ENCODE measurements at regions not wholly inside any gene's neighbourhood (a gene's known extent, or its start where the extent isn't known, plus 50 kb on each side); places are given as distances from the start of the nearest gene placed in this dataset.
A peak's percentile ranks its signal among the peaks of the same experiment; 100 is the strongest.

GRCh38 chr9:106283769-106284168, 579.2 kb upstream of the ZNF462 start:
- no peak for DNase-seq

DNA sequence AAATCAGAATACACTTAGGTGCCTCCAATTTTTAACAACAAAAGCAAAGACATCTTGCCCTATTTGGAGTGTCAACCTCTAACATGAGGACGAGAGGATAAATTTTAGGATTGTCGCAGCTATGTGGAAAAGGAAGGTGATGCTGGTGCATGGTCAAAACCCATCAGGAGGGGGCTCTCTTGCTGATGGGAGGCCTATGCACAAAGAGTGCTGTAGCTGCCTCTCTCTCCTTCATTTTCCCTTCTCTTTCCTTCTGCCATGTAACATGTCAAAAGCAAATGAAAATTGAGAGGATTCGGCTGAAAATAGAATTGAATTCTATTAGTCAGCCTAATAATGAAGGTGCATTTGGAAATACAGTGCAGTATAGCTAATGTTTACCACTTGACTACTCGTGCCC, 578.7 kb upstream of the ZNF462 start:
- no peak for DNase-seq

DNA sequence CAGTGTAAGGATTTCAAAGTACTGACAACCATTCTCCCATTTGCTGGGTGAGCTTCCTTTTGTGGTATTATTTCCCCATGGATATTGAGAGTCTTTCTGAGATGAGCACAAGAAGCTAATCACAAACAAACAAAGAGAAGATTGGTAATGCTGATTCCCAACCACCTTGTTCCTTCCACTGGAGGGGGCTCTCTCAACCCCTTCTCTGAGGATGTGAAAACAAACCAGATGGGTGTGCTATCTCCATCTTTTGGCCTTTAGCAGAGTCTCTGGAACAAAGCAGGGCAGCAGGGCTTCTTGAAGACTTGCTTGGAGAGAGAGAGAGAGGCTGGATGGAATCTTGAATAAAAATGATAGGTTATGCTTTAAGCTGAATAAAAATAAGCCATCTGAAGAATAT, 576.7 kb upstream of the ZNF462 start:
- no peak for DNase-seq

DNA sequence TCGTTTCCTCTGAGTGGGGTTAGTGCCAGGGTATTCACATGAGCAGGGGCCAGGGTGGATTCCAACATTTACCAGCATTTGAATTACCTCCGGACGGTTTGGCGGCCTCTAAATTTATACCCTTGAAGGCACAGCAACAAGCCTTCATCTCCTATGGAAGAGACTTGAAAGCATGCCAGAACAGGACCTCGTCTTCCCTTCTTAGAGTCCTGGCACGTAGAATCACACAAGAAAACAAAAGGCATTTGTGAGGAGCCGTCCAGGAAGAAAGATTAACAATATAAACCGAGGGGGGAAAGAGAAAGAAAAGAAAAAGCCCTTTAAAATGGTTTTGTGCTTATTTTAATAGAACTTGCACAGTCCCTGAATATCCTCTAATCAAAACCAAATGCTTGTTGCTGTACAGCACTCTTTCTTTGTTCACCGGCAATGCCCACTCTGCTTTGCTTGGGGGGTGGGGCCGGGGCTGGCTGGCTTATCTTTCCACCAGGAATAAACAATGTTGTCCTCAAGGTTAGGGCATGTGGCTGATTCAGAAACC, 575.8 kb upstream of the ZNF462 start:
- DNase-seq: no peak

- DNase-seq: no peak
Observed at GRCh38 chr9:106287731-106288130, 575.2 kb upstream of the ZNF462 start.

GRCh38 chr9:106288689-106289088, 574.3 kb upstream of the ZNF462 start:
- no peak for DNase-seq

DNA sequence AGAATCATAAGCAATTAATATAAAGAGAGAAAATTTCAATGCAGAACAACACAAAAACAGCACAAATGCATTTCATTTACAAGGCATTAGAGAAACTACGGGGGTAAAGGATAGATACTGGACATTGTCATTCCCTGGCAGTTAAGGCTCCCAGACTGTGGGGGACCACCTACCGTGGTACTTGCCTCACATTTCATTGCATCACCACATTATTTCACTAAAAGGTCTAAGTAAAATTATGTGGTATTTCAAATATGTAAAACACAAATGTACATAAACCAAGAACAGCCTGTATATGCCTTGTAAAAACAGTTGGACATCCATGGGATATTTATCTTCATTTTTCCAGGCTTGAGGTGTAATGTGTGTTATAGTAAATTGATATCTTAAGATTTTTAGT, 571.2 kb upstream of the ZNF462 start:
- DNase-seq: no peak

DNA sequence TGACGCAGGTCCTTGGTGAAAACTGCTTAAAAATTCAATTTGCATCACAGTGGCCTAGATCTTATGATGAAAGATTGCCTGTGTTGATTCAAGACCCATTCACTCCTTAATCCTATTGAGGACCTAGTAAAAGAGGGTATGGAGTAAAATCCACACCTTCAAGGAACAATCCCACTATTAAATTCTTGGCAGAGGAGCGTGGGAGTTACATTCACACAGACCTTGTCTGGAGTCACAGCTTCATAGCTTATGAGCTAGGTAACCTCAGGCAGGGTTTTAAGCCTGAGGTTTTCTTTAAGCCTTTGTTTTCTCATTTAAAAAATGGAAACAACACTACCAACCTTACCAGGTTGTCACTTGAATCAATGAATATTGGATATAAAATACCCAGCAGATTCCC, 566.5 kb upstream of the ZNF462 start:
- no peak for DNase-seq

- no peak for DNase-seq
Observed at GRCh38 chr9:106298997-106299396, 564.0 kb upstream of the ZNF462 start.

DNA sequence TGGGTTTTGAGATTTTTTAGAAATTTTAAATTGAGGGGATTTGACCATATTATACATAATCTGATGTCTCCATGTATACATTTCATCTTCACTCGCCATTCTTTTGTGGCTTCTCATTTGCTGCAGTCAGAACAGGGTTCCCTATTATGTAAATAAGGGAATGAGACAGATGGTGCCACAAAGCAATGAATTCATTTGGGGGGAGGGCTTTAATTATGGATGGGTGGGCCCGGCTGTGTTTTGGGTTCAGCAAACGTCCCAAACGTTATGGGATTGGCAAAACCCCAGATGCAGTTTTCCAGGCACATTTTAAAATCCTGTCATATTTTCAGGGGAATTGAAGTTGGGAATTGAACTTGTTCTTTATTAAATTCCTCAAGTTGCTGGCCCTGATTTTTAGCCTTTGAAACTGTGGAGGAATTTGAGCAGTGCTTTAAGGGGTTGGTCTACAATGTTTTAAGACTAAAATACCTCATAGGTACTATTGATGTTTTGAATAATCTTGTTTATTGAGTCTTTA, 558.5 kb upstream of the ZNF462 start:
- DNase-seq: no peak

DNA sequence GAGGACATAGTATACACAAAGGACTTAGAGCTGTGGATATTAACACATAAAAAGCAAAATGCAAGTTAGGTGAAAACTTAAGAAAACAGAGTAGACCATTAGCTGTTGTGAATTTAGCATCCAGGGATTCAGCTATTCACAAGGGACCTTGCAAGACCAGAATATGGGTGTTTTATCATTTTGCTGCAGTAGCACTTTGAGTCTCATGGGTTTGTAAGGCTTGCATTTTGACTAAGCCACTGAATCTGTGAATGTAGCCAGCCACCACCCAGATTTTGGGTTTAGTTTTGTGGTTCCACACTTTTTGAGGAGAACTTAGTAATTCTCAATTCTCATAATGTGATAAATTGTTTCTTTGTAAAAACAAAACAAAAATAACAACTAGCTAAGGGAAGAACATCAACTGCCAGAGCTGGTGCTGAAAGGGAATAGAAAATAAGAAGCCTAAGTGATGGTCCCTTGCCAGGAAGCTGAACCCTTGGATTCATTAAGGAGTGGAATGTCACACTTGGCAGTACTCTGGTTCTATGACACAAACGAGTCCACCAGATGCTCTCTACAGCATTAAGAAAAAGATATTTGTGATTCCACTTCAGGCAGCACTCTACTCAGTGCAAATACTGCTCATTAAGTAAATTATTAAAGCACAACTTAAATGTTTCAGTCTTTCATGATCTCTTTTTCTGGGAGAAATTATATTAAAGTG, 557.4 kb upstream of the ZNF462 start:
- DNase-seq: peak in 1 of 5 experiments; percentile 1

- DNase-seq: no peak
Observed at GRCh38 chr9:106307670-106308069, 555.3 kb upstream of the ZNF462 start.

DNA sequence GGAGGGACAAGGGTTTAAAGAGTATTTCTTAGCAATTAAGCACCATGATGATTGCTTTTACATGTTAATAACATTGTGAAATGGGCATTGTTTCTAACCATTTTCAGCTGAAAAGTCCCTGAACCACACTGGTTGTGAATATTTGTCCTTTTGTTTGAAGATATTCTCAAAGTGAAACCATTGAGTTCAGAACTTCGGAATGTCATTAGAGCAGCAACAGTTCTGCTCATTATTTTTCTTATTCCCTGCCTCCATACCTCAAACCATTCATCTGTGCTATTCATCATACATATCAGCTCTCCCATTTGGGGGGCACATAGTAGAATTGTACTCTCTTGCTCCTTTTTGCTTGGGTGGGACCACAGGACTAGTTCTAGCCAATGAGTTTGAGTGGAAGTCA, 553.0 kb upstream of the ZNF462 start:
- DNase-seq: no peak

DNA sequence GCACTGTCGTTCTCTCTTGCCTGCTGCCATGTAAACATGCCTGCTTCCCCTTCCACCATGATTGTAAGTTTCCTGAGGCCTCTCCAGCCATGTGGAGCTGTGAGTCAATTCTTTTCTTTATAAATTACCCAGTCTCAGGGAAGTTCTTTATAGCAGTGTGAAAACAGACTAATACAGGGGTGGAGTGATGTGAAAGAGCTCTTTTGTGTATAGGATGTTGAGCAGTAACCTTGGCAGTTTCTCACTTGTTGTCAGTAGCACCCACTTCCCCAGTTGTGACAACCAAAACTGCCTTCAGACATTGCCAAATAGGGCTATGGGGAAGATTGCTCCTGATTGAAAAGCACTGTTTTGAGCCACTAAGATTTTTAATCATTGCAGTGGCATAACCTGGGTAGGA, 552.2 kb upstream of the ZNF462 start:
- no peak for DNase-seq

DNA sequence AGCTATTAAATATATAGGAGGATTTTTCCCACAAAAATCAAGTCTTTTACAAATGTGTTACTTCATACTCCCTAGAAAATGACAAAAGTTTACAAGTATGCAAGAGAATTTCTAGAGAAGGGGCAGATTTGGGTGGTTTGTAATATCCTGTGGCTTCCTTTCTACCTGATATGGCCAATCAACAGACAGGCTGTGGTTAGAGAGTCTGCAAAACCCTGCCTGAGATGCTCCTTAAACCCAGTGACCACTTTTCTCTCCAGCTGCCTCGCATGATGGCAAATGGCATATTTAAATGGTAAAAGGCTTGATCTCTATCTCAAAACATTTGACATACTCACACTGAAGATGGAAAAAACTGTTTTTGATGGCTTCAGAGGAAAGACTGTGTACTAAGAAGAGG, 550.1 kb upstream of the ZNF462 start:
- no peak for DNase-seq

DNA sequence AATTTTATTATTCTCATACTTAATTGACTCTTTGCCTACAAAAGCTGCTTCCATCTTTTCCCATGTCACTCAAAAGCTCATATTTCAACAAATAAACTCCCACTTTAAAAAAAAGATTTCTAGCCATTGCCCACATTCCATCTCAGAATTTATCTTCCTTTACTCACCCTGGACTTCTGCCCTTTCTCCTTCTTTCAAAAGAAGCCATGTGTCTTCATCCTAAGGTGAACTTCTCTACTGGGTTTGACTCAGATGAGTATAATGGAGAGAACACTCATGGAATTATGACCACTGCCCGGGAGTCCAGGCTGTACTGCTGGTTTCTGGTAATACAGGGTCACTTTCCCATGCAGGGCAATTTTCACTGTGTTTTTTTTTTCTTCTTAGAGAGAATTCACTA, 548.5 kb upstream of the ZNF462 start:
- no peak for DNase-seq

DNA sequence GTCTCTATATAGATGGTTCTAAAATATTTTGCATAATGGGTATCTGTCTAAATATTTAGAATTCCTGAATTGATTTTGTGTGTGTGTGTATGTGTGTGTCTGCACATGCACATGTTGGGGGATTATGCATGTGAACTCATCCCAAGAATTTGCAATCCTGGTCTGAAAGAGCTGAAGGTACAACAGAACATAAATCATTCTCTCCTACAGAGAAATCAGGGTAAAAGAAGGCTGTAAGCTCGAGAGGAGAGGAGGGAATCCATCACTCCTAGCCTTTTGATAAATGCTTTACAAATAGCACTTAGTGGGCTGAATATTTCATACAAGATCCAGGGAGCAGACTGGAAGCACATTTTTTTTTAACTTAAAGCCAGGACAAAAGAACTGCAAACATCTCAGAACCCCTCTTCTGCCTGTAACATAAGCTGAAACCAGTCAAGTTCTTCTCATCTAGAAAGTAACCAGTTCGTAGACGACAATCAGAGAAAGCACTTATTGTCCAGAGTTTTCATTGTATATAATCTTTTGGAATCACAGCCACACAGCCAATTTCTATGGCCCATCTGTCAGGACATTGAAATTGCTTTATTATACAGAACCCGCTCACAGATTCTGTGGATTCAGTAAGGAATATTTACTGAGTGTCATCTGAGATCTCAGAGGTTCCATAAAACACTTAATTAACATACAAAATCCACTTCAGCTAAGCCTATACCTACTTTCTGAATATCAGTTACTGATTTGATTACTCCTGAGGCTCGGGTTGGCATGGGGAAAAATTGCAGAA, 541.4 kb upstream of the ZNF462 start:
- no peak for DNase-seq

DNA sequence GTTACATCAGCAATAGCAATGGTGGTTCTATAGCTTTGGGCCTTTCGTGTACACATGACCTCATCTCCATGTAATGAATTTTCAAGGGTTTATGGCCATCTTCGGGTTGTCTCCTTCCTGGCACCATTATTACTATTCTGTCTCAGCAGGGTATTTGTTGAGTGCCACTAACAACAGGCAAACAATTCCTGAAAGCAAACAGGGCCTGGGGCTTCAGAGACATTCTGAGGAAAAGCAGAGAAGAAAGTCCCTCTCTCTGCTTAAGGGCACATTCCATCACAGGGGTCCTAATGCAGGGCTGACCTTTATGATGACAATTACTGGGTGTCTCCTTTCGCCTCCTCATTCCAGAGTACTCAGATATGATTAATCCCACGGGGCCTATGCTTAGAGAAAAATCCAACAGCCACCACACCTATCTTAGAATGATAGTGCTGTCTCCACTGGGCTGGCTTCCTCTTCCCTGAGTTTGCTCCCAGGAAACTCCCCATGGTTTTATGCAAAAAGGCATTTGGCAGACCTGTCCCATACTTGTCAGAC, 540.2 kb upstream of the ZNF462 start:
- DNase-seq: no peak

GRCh38 chr9:106324053-106324585, 538.8 kb upstream of the ZNF462 start:
- DNase-seq: no peak

GRCh38 chr9:106324591-106325280, 538.2 kb upstream of the ZNF462 start:
- no peak for DNase-seq

GRCh38 chr9:106326493-106326892, 536.5 kb upstream of the ZNF462 start:
- DNase-seq: no peak

- DNase-seq: no peak
Observed at GRCh38 chr9:106333481-106333880, 529.5 kb upstream of the ZNF462 start.

GRCh38 chr9:106334081-106334480, 528.9 kb upstream of the ZNF462 start:
- DNase-seq: no peak
